ENCODE measurements at regions not wholly inside any gene's neighbourhood (a gene's known extent, or its start where the extent isn't known, plus 50 kb on each side); places are given as distances from the start of the nearest gene placed in this dataset.

DNA sequence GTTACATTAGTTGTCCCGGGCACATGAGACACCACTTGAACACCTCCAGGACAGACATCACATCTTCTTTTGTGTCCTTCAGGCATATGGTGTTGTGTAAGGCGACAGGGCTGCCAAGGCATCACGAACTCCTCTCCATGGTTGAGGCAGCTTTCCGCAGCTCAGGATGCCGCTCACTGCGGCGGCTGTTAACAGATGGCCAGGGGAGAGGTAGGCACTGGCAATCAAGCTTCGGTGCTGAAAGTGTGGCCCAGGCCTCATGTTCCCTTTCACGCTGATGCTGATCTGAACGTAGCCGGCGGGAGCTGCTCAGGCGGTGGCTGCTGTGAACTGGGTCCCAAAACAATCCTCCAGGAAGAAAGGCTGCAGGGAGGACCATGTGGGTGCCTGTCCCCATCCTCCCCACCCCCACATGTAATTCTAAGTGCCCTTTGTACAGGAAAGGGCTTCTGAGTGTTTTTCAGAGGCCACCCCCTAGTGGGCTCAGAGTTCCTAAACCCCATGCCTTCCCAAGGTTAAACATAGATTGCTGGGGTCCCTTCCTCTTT, 287.1 kb upstream of the AJAP1 start:
- DNase-seq (ENCODE audit: extremely low read depth, insufficient read length) = no peak
- H3K27me3 ChIP-seq (replicated peaks; ENCODE audit: control insufficient read depth, insufficient read depth, low read length) = no peaks in the 10 kb centered on the region
- no peak overlapping the region for H3K4me3 ChIP-seq (replicated peaks; ENCODE audit: low read depth, low read length)
- no peaks in the 10 kb centered on the region for H3K36me3 ChIP-seq (ENCODE audit: control insufficient read depth, insufficient read depth, low read length)
- TF ChIP-seq, protein P1, sequence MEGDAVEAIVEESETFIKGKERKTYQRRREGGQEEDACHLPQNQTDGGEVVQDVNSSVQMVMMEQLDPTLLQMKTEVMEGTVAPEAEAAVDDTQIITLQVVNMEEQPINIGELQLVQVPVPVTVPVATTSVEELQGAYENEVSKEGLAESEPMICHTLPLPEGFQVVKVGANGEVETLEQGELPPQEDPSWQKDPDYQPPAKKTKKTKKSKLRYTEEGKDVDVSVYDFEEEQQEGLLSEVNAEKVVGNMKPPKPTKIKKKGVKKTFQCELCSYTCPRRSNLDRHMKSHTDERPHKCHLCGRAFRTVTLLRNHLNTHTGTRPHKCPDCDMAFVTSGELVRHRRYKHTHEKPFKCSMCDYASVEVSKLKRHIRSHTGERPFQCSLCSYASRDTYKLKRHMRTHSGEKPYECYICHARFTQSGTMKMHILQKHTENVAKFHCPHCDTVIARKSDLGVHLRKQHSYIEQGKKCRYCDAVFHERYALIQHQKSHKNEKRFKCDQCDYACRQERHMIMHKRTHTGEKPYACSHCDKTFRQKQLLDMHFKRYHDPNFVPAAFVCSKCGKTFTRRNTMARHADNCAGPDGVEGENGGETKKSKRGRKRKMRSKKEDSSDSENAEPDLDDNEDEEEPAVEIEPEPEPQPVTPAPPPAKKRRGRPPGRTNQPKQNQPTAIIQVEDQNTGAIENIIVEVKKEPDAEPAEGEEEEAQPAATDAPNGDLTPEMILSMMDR (IDR thresholded peaks at IDR 0.05; ENCODE audit: insufficient read depth, low read length, poor library complexity, severe bottlenecking) = no peak

DNA sequence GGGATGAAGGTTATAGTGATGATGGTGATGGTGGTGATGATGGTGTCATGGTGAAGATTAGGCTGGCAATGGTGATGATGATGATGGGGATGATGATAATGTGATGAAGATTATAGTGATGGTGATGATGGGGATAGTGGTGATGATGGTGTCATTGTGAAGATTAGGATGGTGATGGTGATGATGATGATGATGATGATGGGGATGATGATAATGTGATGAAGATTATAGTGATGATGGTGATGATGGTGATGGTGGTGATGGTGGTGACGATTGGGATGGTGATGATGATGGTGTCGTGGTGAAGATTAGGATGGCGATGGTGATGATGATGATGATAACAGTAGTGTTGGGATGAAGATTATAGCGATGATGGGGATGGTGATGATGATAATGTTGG, 285.1 kb upstream of the AJAP1 start:
- TF ChIP-seq, protein P1 (IDR thresholded peaks at IDR 0.05; ENCODE audit: insufficient read depth, low read length, poor library complexity, severe bottlenecking) = no peak
- Histone ChIP-seq H3K36me3 (ENCODE audit: control insufficient read depth, insufficient read depth, low read length) (no peaks in the 10 kb centered on the region), H3K4me3 (replicated peaks; ENCODE audit: low read depth, low read length) (no peak overlapping the region), H3K27me3 (replicated peaks; ENCODE audit: control insufficient read depth, insufficient read depth, low read length) (no peaks in the 10 kb centered on the region)
- DNase-seq (ENCODE audit: extremely low read depth, insufficient read length) = no peak

DNA sequence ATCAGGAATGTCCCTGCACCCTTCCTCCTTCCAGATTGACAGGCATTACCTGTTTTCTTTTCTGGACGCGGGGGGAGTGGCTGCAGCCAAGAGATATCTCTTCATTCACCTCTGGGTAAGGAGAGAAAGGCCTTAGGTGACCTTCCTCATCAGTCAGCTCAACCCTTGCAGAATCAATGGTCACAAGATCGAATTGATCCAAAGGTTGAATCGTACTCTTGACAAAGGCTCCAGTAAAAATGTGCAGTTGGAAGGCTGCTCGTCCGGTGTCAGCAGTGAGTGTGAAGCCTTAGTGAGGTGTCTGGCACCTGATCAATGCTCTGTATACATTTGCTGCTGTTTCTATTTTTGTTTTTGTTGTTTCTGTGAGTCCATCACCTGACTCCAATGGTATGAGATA, 282.6 kb upstream of the AJAP1 start:
- Histone ChIP-seq H3K36me3 (ENCODE audit: control insufficient read depth, insufficient read depth, low read length) (no peaks in the 10 kb centered on the region), H3K27me3 (replicated peaks; ENCODE audit: control insufficient read depth, insufficient read depth, low read length) (no peaks in the 10 kb centered on the region), H3K4me3 (replicated peaks; ENCODE audit: low read depth, low read length) (no peak overlapping the region)
- DNase-seq (ENCODE audit: extremely low read depth, insufficient read length) = no peak
- TF ChIP-seq, protein P1 (IDR thresholded peaks at IDR 0.05; ENCODE audit: insufficient read depth, low read length, poor library complexity, severe bottlenecking) = no peak

DNA sequence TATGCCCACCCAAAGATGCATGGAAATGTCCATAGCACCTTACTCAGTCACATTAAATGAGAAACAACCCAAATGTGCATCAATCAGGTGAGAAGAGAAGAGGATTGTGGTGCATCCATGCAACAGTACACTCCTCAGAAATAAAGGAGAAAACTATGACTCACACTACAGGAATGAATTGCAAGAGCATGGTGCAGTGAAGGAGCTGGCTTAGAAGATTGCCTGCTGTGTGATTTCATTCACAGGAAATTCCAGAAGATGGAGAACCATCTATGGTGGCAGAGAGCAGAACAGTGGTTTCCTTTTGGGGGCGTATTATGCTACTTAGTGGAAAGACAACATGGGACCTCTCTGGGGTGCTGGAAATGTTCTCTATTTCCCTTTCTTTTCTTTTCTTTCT, 278.6 kb upstream of the AJAP1 start:
- Histone ChIP-seq H3K27me3 (replicated peaks; ENCODE audit: control insufficient read depth, insufficient read depth, low read length) (no peaks in the 10 kb centered on the region), H3K36me3 (ENCODE audit: control insufficient read depth, insufficient read depth, low read length) (no peaks in the 10 kb centered on the region), H3K4me3 (replicated peaks; ENCODE audit: low read depth, low read length) (no peak overlapping the region)
- TF ChIP-seq, protein P1 (IDR thresholded peaks at IDR 0.05; ENCODE audit: insufficient read depth, low read length, poor library complexity, severe bottlenecking) = no peak
- DNase-seq (ENCODE audit: extremely low read depth, insufficient read length) = no peak

DNA sequence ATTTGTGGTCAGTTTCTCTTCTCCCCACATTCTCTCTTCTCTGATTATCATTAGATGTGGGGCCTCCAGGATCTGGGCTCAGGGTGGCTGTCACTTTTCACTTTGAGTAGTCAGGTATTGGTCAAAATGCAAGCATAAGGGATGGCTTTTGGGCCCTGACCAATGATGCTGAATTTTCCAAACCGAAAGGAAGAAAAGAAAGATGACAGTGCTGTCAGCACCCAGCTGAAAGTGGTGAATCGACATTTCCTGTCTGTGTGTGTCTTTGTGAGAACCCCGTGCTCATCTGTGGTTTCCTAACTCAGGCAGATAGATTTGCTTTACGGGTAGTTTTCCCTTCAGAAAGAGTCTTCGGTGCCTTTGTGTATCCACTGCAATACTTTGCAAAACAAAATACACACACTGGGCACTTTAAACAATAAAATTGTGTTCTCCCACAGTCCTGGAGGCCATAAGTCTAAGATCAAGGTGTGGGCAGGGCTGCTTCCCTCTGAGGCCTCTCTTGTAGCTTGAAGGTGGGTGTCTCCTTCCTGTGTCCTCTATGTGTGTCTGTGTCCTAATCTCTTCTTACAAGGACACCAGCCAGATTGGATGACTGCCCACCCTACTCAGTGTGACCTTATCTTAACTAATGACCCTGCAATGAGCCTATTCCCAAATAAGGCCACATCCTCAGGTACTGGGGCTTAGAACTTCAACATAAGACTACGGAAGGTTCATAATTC, 274.8 kb upstream of the AJAP1 start:
- H3K4me3 ChIP-seq (replicated peaks; ENCODE audit: low read depth, low read length) = no peak overlapping the region
- no peaks in the 10 kb centered on the region for H3K36me3 ChIP-seq (ENCODE audit: control insufficient read depth, insufficient read depth, low read length)
- TF ChIP-seq, protein P1 (IDR thresholded peaks at IDR 0.05; ENCODE audit: insufficient read depth, low read length, poor library complexity, severe bottlenecking) = no peak
- DNase-seq (ENCODE audit: extremely low read depth, insufficient read length) = no peak
- H3K27me3 ChIP-seq (replicated peaks; ENCODE audit: control insufficient read depth, insufficient read depth, low read length) = no peaks in the 10 kb centered on the region

Measured in GM06990 (cell line).